ENCODE measurements at regions not wholly inside any gene's neighbourhood (a gene's known extent, or its start where the extent isn't known, plus 50 kb on each side); places are given as distances from the start of the nearest gene placed in this dataset.

GRCh38 chr5:50964746-50965653, 298.6 kb downstream of the PARP8 start:
- peak; percentile 77 for DNase-seq

GRCh38 chr5:50965654-50966375, 299.4 kb downstream of the PARP8 start:
- peak; percentile 77 for DNase-seq

- peak; percentile 90 for DNase-seq
These were observed 300.6 kb downstream of the PARP8 start for GRCh38 chr5:50967009-50967562.

- DNase-seq: peak; percentile 97
These were observed 301.3 kb downstream of the PARP8 start for GRCh38 chr5:50967563-50968355.

GRCh38 chr5:50968356-50969149, 302.1 kb downstream of the PARP8 start:
- DNase-seq: peak; percentile 94

GRCh38 chr5:50969151-50970031, 303.0 kb downstream of the PARP8 start:
- DNase-seq: peak; percentile 98

GRCh38 chr5:50975840-50976239, 309.4 kb downstream of the PARP8 start:
- peak; percentile 43 for DNase-seq

GRCh38 chr5:50978924-50979323, 312.5 kb downstream of the PARP8 start:
- no peak for DNase-seq

GRCh38 chr5:50984640-50985039, 318.2 kb downstream of the PARP8 start:
- no peak for DNase-seq

- no peak for DNase-seq
These were observed 324.0 kb downstream of the PARP8 start for GRCh38 chr5:50990296-50990924.

GRCh38 chr5:50995285-50995942, 329.0 kb downstream of the PARP8 start:
- DNase-seq: peak; percentile 52

GRCh38 chr5:51001227-51001923, 334.9 kb downstream of the PARP8 start:
- no peak for DNase-seq

- no peak for DNase-seq
These were observed 335.9 kb downstream of the PARP8 start for GRCh38 chr5:51002368-51002767.

- no peak for DNase-seq
These were observed 346.6 kb downstream of the PARP8 start for GRCh38 chr5:51013036-51013435.

GRCh38 chr5:51018423-51018822, 352.0 kb downstream of the PARP8 start:
- DNase-seq: no peak

GRCh38 chr5:51024263-51024662, 357.8 kb downstream of the PARP8 start:
- no peak for DNase-seq

- no peak for DNase-seq
These were observed 356.0 kb upstream of the ISL1 start for GRCh38 chr5:51027271-51027670.

GRCh38 chr5:51028394-51028793, 354.9 kb upstream of the ISL1 start:
- DNase-seq: peak; percentile 46

- DNase-seq: peak; percentile 98
These were observed 350.0 kb upstream of the ISL1 start for GRCh38 chr5:51033215-51033614.

Data from NCI-H69 (cell line).